ENCODE measurements at regions not wholly inside any gene's neighbourhood (a gene's known extent, or its start where the extent isn't known, plus 50 kb on each side); places are given as distances from the start of the nearest gene placed in this dataset.

- H3K4me3 Mint-ChIP-seq, result no peak overlapping the region
- peaks cover 6% of the 10 kb centered on the region for H3K9me3 Mint-ChIP-seq
- peaks cover 9% of the 10 kb centered on the region for H3K4me1 Mint-ChIP-seq (ENCODE audit: low read depth)
- no peak for DNase-seq (ENCODE audit: low spot score)
- no peaks in the 10 kb centered on the region for H3K36me3 Mint-ChIP-seq (ENCODE audit: low read depth)
- H3K27ac Mint-ChIP-seq, result no peak overlapping the region
- H3K27me3 Mint-ChIP-seq (ENCODE audit: low read depth), result no peaks in the 10 kb centered on the region
Observed at GRCh38 chr6:156189195-156189594, 588.0 kb upstream of the ARID1B start.

- no peaks in the 10 kb centered on the region for H3K27me3 Mint-ChIP-seq (ENCODE audit: low read depth)
Observed at GRCh38 chr6:156185113-156185512, 592.1 kb upstream of the ARID1B start.

GRCh38 chr6:156183678-156184077 lies 593.5 kb upstream of the ARID1B start:
- DNase-seq (ENCODE audit: low spot score), result no peak

More at GRCh38 chr6:156185113-156185512, 592.1 kb upstream of the ARID1B start:
- no peak for DNase-seq (ENCODE audit: low spot score)
- H3K4me3 Mint-ChIP-seq, result no peak overlapping the region
- H3K36me3 Mint-ChIP-seq (ENCODE audit: low read depth), result no peaks in the 10 kb centered on the region
- H3K27ac Mint-ChIP-seq, result no peak overlapping the region
- H3K9me3 Mint-ChIP-seq, result peaks cover 9% of the 10 kb centered on the region
- peaks cover 4% of the 10 kb centered on the region for H3K4me1 Mint-ChIP-seq (ENCODE audit: low read depth)

GRCh38 chr6:156182356-156182755 lies 594.8 kb upstream of the ARID1B start:
- DNase-seq (ENCODE audit: low spot score), result no peak
- H3K4me1 Mint-ChIP-seq (ENCODE audit: low read depth), result peaks cover 4% of the 10 kb centered on the region
- no peaks in the 10 kb centered on the region for H3K36me3 Mint-ChIP-seq (ENCODE audit: low read depth)
- no peaks in the 10 kb centered on the region for H3K27me3 Mint-ChIP-seq (ENCODE audit: low read depth)
- no peak overlapping the region for H3K27ac Mint-ChIP-seq
- no peak overlapping the region for H3K4me3 Mint-ChIP-seq
- H3K9me3 Mint-ChIP-seq, result peaks cover 22% of the 10 kb centered on the region

More at GRCh38 chr6:156183678-156184077, 593.5 kb upstream of the ARID1B start:
- Mint-ChIP-seq H3K27me3 (ENCODE audit: low read depth) (no peaks in the 10 kb centered on the region), H3K9me3 (peaks cover 16% of the 10 kb centered on the region), H3K36me3 (ENCODE audit: low read depth) (no peaks in the 10 kb centered on the region), H3K4me1 (ENCODE audit: low read depth) (peaks cover 4% of the 10 kb centered on the region), H3K27ac (no peak overlapping the region), H3K4me3 (no peak overlapping the region)

- Mint-ChIP-seq H3K27ac (no peak overlapping the region), H3K27me3 (ENCODE audit: low read depth) (no peaks in the 10 kb centered on the region), H3K9me3 (peaks cover 22% of the 10 kb centered on the region), H3K4me3 (no peak overlapping the region), H3K4me1 (ENCODE audit: low read depth) (peaks cover 4% of the 10 kb centered on the region), H3K36me3 (ENCODE audit: low read depth) (no peaks in the 10 kb centered on the region)
- DNase-seq (ENCODE audit: low spot score), result no peak
Observed at GRCh38 chr6:156181506-156181905, 595.7 kb upstream of the ARID1B start.

GRCh38 chr6:156175971-156176421 lies 601.2 kb upstream of the ARID1B start:
- no peak for DNase-seq (ENCODE audit: low spot score)
- peaks cover 9% of the 10 kb centered on the region for H3K4me1 Mint-ChIP-seq (ENCODE audit: low read depth)
- H3K27ac Mint-ChIP-seq, result no peak overlapping the region
- H3K36me3 Mint-ChIP-seq (ENCODE audit: low read depth), result no peaks in the 10 kb centered on the region
- peaks cover 20% of the 10 kb centered on the region for H3K9me3 Mint-ChIP-seq
- H3K27me3 Mint-ChIP-seq (ENCODE audit: low read depth), result no peaks in the 10 kb centered on the region
- no peak overlapping the region for H3K4me3 Mint-ChIP-seq

- Mint-ChIP-seq H3K4me3 (no peak overlapping the region), H3K9me3 (peaks cover 16% of the 10 kb centered on the region), H3K36me3 (ENCODE audit: low read depth) (no peaks in the 10 kb centered on the region), H3K4me1 (ENCODE audit: low read depth) (peaks cover 9% of the 10 kb centered on the region), H3K27me3 (ENCODE audit: low read depth) (no peaks in the 10 kb centered on the region), H3K27ac (no peak overlapping the region)
- no peak for DNase-seq (ENCODE audit: low spot score)
Observed at GRCh38 chr6:156175433-156175832, 601.7 kb upstream of the ARID1B start.

GRCh38 chr6:156174031-156174890 lies 602.9 kb upstream of the ARID1B start:
- peak; percentile 52 for DNase-seq (ENCODE audit: low spot score)
- peaks cover 9% of the 10 kb centered on the region for H3K4me1 Mint-ChIP-seq (ENCODE audit: low read depth)
- H3K27me3 Mint-ChIP-seq (ENCODE audit: low read depth), result no peaks in the 10 kb centered on the region
- H3K4me3 Mint-ChIP-seq, result no peak overlapping the region
- no peak overlapping the region for H3K27ac Mint-ChIP-seq
- H3K36me3 Mint-ChIP-seq (ENCODE audit: low read depth), result no peaks in the 10 kb centered on the region
- peaks cover 9% of the 10 kb centered on the region for H3K9me3 Mint-ChIP-seq

GRCh38 chr6:156169371-156169770 lies 607.8 kb upstream of the ARID1B start:
- Mint-ChIP-seq H3K9me3 (no peaks in the 10 kb centered on the region), H3K27me3 (ENCODE audit: low read depth) (no peaks in the 10 kb centered on the region)
- DNase-seq (ENCODE audit: low spot score), result no peak

GRCh38 chr6:156167625-156168071 lies 609.5 kb upstream of the ARID1B start:
- H3K9me3 Mint-ChIP-seq, result no peaks in the 10 kb centered on the region
- DNase-seq (ENCODE audit: low spot score), result no peak
- H3K27ac Mint-ChIP-seq, result no peak overlapping the region
- H3K4me1 Mint-ChIP-seq (ENCODE audit: low read depth), result peaks cover 13% of the 10 kb centered on the region
- H3K36me3 Mint-ChIP-seq (ENCODE audit: low read depth), result no peaks in the 10 kb centered on the region
- no peaks in the 10 kb centered on the region for H3K27me3 Mint-ChIP-seq (ENCODE audit: low read depth)
- H3K4me3 Mint-ChIP-seq, result peak overlapping the region; percentile 67

More at GRCh38 chr6:156169371-156169770, 607.8 kb upstream of the ARID1B start:
- no peak overlapping the region for H3K27ac Mint-ChIP-seq
- H3K4me3 Mint-ChIP-seq, result no peak overlapping the region
- H3K4me1 Mint-ChIP-seq (ENCODE audit: low read depth), result peaks cover 19% of the 10 kb centered on the region
- no peaks in the 10 kb centered on the region for H3K36me3 Mint-ChIP-seq (ENCODE audit: low read depth)

GRCh38 chr6:156167016-156167624 lies 610.1 kb upstream of the ARID1B start:
- Mint-ChIP-seq H3K27ac (no peak overlapping the region), H3K9me3 (no peaks in the 10 kb centered on the region), H3K4me1 (ENCODE audit: low read depth) (peaks cover 13% of the 10 kb centered on the region), H3K4me3 (peak overlapping the region; percentile 67), H3K36me3 (ENCODE audit: low read depth) (no peaks in the 10 kb centered on the region), H3K27me3 (ENCODE audit: low read depth) (no peaks in the 10 kb centered on the region)
- no peak for DNase-seq (ENCODE audit: low spot score)

- DNase-seq (ENCODE audit: low spot score), result no peak
- no peak overlapping the region for H3K4me3 Mint-ChIP-seq
- H3K27ac Mint-ChIP-seq, result no peak overlapping the region
Observed at GRCh38 chr6:156166093-156166492, 611.1 kb upstream of the ARID1B start.

GRCh38 chr6:156164701-156165452 lies 612.3 kb upstream of the ARID1B start:
- Mint-ChIP-seq H3K4me3 (no peak overlapping the region), H3K36me3 (ENCODE audit: low read depth) (no peaks in the 10 kb centered on the region), H3K27ac (no peak overlapping the region), H3K9me3 (no peaks in the 10 kb centered on the region), H3K4me1 (ENCODE audit: low read depth) (peaks cover 13% of the 10 kb centered on the region), H3K27me3 (ENCODE audit: low read depth) (no peaks in the 10 kb centered on the region)
- no peak for DNase-seq (ENCODE audit: low spot score)

More at GRCh38 chr6:156166093-156166492, 611.1 kb upstream of the ARID1B start:
- Mint-ChIP-seq H3K27me3 (ENCODE audit: low read depth) (no peaks in the 10 kb centered on the region), H3K36me3 (ENCODE audit: low read depth) (no peaks in the 10 kb centered on the region), H3K4me1 (ENCODE audit: low read depth) (peaks cover 13% of the 10 kb centered on the region), H3K9me3 (no peaks in the 10 kb centered on the region)

GRCh38 chr6:156163311-156163710 lies 613.9 kb upstream of the ARID1B start:
- Mint-ChIP-seq H3K4me1 (ENCODE audit: low read depth) (peaks cover 13% of the 10 kb centered on the region), H3K36me3 (ENCODE audit: low read depth) (no peaks in the 10 kb centered on the region), H3K9me3 (no peaks in the 10 kb centered on the region), H3K27me3 (ENCODE audit: low read depth) (no peaks in the 10 kb centered on the region), H3K27ac (no peak overlapping the region), H3K4me3 (no peak overlapping the region)
- DNase-seq (ENCODE audit: low spot score), result no peak
